HEK293 (cell line): ENCODE measurements at regions not wholly inside any gene's neighbourhood (a gene's known extent, or its start where the extent isn't known, plus 50 kb on each side); places are given as distances from the start of the nearest gene placed in this dataset.

Experiments used
- BCL11B ChIP-seq: fragments of 450-650 bp; formaldehyde crosslinking; IDR thresholded peaks from 2 replicates; pipeline ENCODE4 v1.5.1; 2016; ENCODE audit warnings: low read depth, missing biosample characterization, missing genetic modification characterization
- CTCF ChIP-seq: fragments of 450-650 bp; formaldehyde crosslinking; IDR thresholded peaks from 2 replicates; pipeline ENCODE4 v1.5.1; 2016; ENCODE audit warnings: missing biosample characterization, missing genetic modification characterization
- REST ChIP-seq: fragments of 450-650 bp; formaldehyde crosslinking; IDR thresholded peaks from 2 replicates; pipeline ENCODE4 v1.5.1; 2016; ENCODE audit warnings: missing biosample characterization, missing genetic modification characterization
- TCF7L2 ChIP-seq: IDR thresholded peaks from 2 replicates; pipeline ENCODE4 v1.6.1; 2011; ENCODE audit warnings: low read depth, mild to moderate bottlenecking, inconsistent platforms, low read length, moderate library complexity, borderline replicate concordance
- WT1 ChIP-seq: fragments of 450-650 bp; formaldehyde crosslinking; IDR thresholded peaks from 2 replicates; pipeline ENCODE4 v1.5.1; 2016; ENCODE audit warnings: missing biosample characterization, missing genetic modification characterization
- ZNF121 ChIP-seq: fragments of 450-650 bp; formaldehyde crosslinking; IDR thresholded peaks from 2 replicates; pipeline ENCODE4 v1.5.1; 2016; ENCODE audit warnings: missing biosample characterization, missing genetic modification characterization
- ZNF16 ChIP-seq: fragments of 450-650 bp; formaldehyde crosslinking; IDR thresholded peaks from 2 replicates; pipeline ENCODE4 v1.5.1; 2016; ENCODE audit warnings: low read depth, missing biosample characterization, missing genetic modification characterization
- ZNF24 ChIP-seq: fragments of 450-650 bp; formaldehyde crosslinking; IDR thresholded peaks from 2 replicates; pipeline ENCODE4 v1.5.1; 2016; ENCODE audit warnings: missing biosample characterization, missing genetic modification characterization
- ZNF530 ChIP-seq: fragments of 450-650 bp; formaldehyde crosslinking; IDR thresholded peaks from 2 replicates; pipeline ENCODE4 v1.5.1; 2016; ENCODE audit warnings: low read depth, missing biosample characterization, missing genetic modification characterization
- ZNF747 ChIP-seq: fragments of 450-650 bp; formaldehyde crosslinking; IDR thresholded peaks from 2 replicates; pipeline ENCODE4 v1.5.1; 2016; ENCODE audit warnings: missing biosample characterization, missing genetic modification characterization
- ZNF76 ChIP-seq: fragments of 450-650 bp; formaldehyde crosslinking; IDR thresholded peaks from 2 replicates; pipeline ENCODE4; 2016; ENCODE audit warnings: low read depth, missing biosample characterization, missing genetic modification characterization, borderline replicate concordance
- ZSCAN4 ChIP-seq: fragments of 450-650 bp; formaldehyde crosslinking; IDR thresholded peaks from 2 replicates; pipeline ENCODE4 v1.5.1; 2017; ENCODE audit warnings: missing biosample characterization, missing genetic modification characterization

- TF ChIP-seq CTCF (tag by site-specific recombination) (no peak), ZNF76 (tag by site-specific recombination) (no peak), REST (tag by site-specific recombination) (no peak), ZSCAN4 (tag by site-specific recombination) (no peak), TCF7L2 (no peak), ZNF747 (tag by site-specific recombination) (no peak), ZNF530 (tag by site-specific recombination) (no peak), ZNF121 (no peak), ZNF24 (no peak), ZNF16 (tag by site-specific recombination) (no peak), WT1 (tag by site-specific recombination) (no peak), BCL11B (tag by site-specific recombination) (no peak)
These were observed 171.7 kb upstream of the ATP11B start for GRCh38 chr3:182621435-182622240.
